CD14-positive monocyte (primary cell): ENCODE measurements at regions not wholly inside any gene's neighbourhood (a gene's known extent, or its start where the extent isn't known, plus 50 kb on each side); places are given as distances from the start of the nearest gene placed in this dataset.

Experiments
- DNase-seq, 3 donors: peaks; one replicate each; pipeline ENCODE4 v3.0.0-alpha.2; 2011 to 2022
- H2AFZ ChIP-seq: 2 replicates; pipeline ENCODE4 v1.6.0; 2012; ENCODE audit warnings: mild to moderate bottlenecking, low read depth, low read length, inconsistent platforms; ENCODE audit not compliant: insufficient read depth, poor library complexity, severe bottlenecking
- H3K27ac ChIP-seq, 2 donors: 1 replicate in 1 of 2; 2 replicates in 1 of 2; pipeline ENCODE4 v1.5.1; 2012 to 2013; ENCODE audit warnings: low read length in 2 of 2, control low read depth in 1 of 2, inconsistent platforms in 1 of 2, low read depth in 1 of 2, mild to moderate bottlenecking in 1 of 2
- H3K27me3 ChIP-seq, 2 donors: one replicate each; pipeline versions ENCODE4 v1.6.0 to v1.6.1; 2011 to 2013; ENCODE audit warnings: low read length in 2 of 2; ENCODE audit not compliant: control insufficient read depth in 2 of 2, insufficient read depth in 2 of 2
- H3K36me3 ChIP-seq, 2 donors: replicated peaks in 1 of 2; 1 replicate in 1 of 2; 2 replicates in 1 of 2; pipeline versions ENCODE4 v1.5.1 to v1.6.1; 2012 to 2013; ENCODE audit warnings: low read length in 2 of 2, control low read depth in 1 of 2, inconsistent platforms in 1 of 2, mild to moderate bottlenecking in 1 of 2; ENCODE audit not compliant: insufficient read depth in 2 of 2, control insufficient read depth in 1 of 2
- H3K4me1 ChIP-seq, 2 donors: 1 replicate in 1 of 2; 2 replicates in 1 of 2; pipeline versions ENCODE4 v1.5.1 to v1.6.1; 2012 to 2013; ENCODE audit warnings: low read length in 2 of 2, control low read depth in 1 of 2, inconsistent platforms in 1 of 2, mild to moderate bottlenecking in 1 of 2, moderate library complexity in 1 of 2; ENCODE audit not compliant: insufficient read depth in 2 of 2, control insufficient read depth in 1 of 2
- H3K4me2 ChIP-seq: replicated peaks from 2 replicates; pipeline ENCODE3; 2012; ENCODE audit warnings: low read length, moderate library complexity, mild to moderate bottlenecking; ENCODE audit not compliant: poor library complexity, severe bottlenecking; ENCODE audit errors: extremely low read depth
- H3K4me3 ChIP-seq, 3 experiments: fragments of 200-600 bp in 1 of 3; sonication (generic) in 1 of 3; replicated peaks in 1 of 3; 1 replicate in 2 of 3; 2 replicates in 1 of 3; pipeline ENCODE4 v1.5.1; 2011 to 2013; ENCODE audit warnings: low read length in 3 of 3, mild to moderate bottlenecking in 3 of 3, control low read depth in 2 of 3, low read depth in 2 of 3, inconsistent platforms in 1 of 3, moderate library complexity in 1 of 3
- H3K79me2 ChIP-seq: 2 replicates; pipeline ENCODE4 v1.6.0; 2012; ENCODE audit warnings: mild to moderate bottlenecking, control low read depth, inconsistent platforms, low read length, moderate library complexity; ENCODE audit not compliant: insufficient read depth
- H3K9ac ChIP-seq: 2 replicates; pipeline ENCODE4 v1.6.0; 2017; ENCODE audit warnings: low read length, mild to moderate bottlenecking; ENCODE audit not compliant: insufficient read depth, poor library complexity, severe bottlenecking
- H3K9me3 ChIP-seq, 2 donors: replicated peaks in 1 of 2; 1 replicate in 1 of 2; 2 replicates in 1 of 2; pipeline versions ENCODE4 v1.5.1 to v1.6.1; 2012 to 2013; ENCODE audit warnings: low read length in 2 of 2, control low read depth in 1 of 2; ENCODE audit not compliant: control insufficient read depth in 1 of 2, insufficient read depth in 1 of 2
- H4K20me1 ChIP-seq: 2 replicates; pipeline ENCODE4 v1.6.0; 2012; ENCODE audit warnings: mild to moderate bottlenecking, low read length, control low read depth, moderate library complexity; ENCODE audit not compliant: insufficient read depth
- H3K27ac Mint-ChIP-seq, 7 donors: one replicate each; pipeline ENCODE4 v1.8.0; 2020; ENCODE audit warnings: mild to moderate bottlenecking in 7 of 7, mixed read lengths in 7 of 7, moderate library complexity in 6 of 7, inconsistent platforms in 2 of 7
- H3K27me3 Mint-ChIP-seq, 3 donors: one replicate each; pipeline ENCODE4 v1.8.0; 2021 to 2022; ENCODE audit warnings: low read depth in 3 of 3, mild to moderate bottlenecking in 3 of 3, mixed read lengths in 3 of 3, moderate library complexity in 3 of 3, inconsistent platforms in 1 of 3
- H3K36me3 Mint-ChIP-seq, 2 donors: one replicate each; pipeline ENCODE4 v1.8.0; 2020; ENCODE audit warnings: mixed read lengths in 2 of 2, inconsistent platforms in 1 of 2, mild to moderate bottlenecking in 1 of 2
- H3K4me1 Mint-ChIP-seq: one replicate; pipeline ENCODE4 v1.8.0; 2020; ENCODE audit warnings: mild to moderate bottlenecking, mixed read lengths
- H3K4me3 Mint-ChIP-seq, 2 donors: one replicate each; pipeline ENCODE4 v1.8.0; 2020; ENCODE audit warnings: mild to moderate bottlenecking in 2 of 2, mixed read lengths in 2 of 2, moderate library complexity in 1 of 2
- H3K9me3 Mint-ChIP-seq, 7 donors: one replicate each; pipeline ENCODE4 v1.8.0; 2020 to 2022; ENCODE audit warnings: mixed read lengths in 7 of 7, mild to moderate bottlenecking in 6 of 7, moderate library complexity in 6 of 7, inconsistent platforms in 2 of 7
- CTCF ChIP-seq: fragments of 200-600 bp; IDR thresholded peaks from one replicate; pipeline ENCODE4 v1.8.0; 2022; ENCODE audit warnings: antibody characterized with exemption, mild to moderate bottlenecking
- WGBS: methylation state at CpG from one replicate; pipeline ENCODE4 v1.1.5; 2013; ENCODE audit warnings: missing lambda C conversion rate; ENCODE audit not compliant: insufficient coverage; 5-methylcytosine and 5-hydroxymethylcytosine counted together
- intact Hi-C, 2 donors: fragments of 100-400 bp; cut with micrococcal nuclease; formaldehyde crosslinking; loops; one replicate each; pipeline versions ENCODE4 v1.15.0 to v1.15.1; 2023

- Histone ChIP-seq H3K9ac (no peak overlapping the region), H4K20me1 (no peaks in the 10 kb centered on the region), H3K27ac (no peak overlapping the region), H2AFZ (no peak overlapping the region), H3K79me2 (no peaks in the 10 kb centered on the region), H3K36me3 (no peaks in the 10 kb centered on the region), H3K4me1 (no peaks in the 10 kb centered on the region), H3K27me3 (no peaks in the 10 kb centered on the region), H3K9me3 (no peaks in the 10 kb centered on the region), H3K4me3 (no peak overlapping the region), H3K4me2 (no peak overlapping the region)
- H3K27me3 Mint-ChIP-seq = peaks cover 0 to 2% (median 0%) of the 10 kb centered on the region in 3 donors
- intact Hi-C loops = no loop called here
- no peaks in the 10 kb centered on the region for H3K4me1 Mint-ChIP-seq
- no peak overlapping the region for H3K4me3 Mint-ChIP-seq
- no peaks in the 10 kb centered on the region for H3K36me3 Mint-ChIP-seq
- H3K27ac Mint-ChIP-seq = no peak overlapping the region
- TF ChIP-seq CTCF = no peak
- no peak for DNase-seq
- WGBS = no CpG with 5 or more reads among the region's 4 CpGs
- H3K9me3 Mint-ChIP-seq = peaks cover 0 to 9% (median 0%) of the 10 kb centered on the region in 7 donors
Observed at GRCh38 chr18:29753379-29753778, 1289.2 kb downstream of the DSC3 start.

DNA sequence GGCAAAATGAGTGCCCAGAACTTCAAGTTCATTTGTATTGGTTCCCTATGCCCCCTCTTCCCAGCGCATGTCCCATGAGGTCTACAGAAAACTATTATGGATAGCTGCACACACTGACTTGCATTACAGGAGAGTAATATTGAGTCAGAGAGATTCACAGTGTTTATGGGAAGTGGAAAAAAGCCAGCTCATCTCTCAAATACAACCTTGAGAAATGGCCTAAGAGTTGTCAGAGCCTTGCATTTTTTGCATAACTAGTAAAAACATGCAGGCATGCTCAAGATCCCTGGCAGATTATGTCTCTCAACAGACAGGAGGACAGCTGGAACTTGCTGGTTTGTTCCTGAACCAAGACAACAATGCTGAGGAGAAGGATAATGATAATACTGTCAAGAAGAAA is 1292.8 kb downstream of the DSC3 start:
- H3K4me2 ChIP-seq = no peak overlapping the region
- peaks cover 0 to 3% (median 2%) of the 10 kb centered on the region in 3 donors for H3K27me3 Mint-ChIP-seq
- no peaks in the 10 kb centered on the region for H3K9me3 ChIP-seq
- no peaks in the 10 kb centered on the region for H3K36me3 Mint-ChIP-seq
- no peaks in the 10 kb centered on the region for H3K36me3 ChIP-seq
- H3K4me3 ChIP-seq = no peak overlapping the region
- no peak overlapping the region for H3K27ac Mint-ChIP-seq
- H3K4me3 Mint-ChIP-seq = no peak overlapping the region
- no peaks in the 10 kb centered on the region for H3K27me3 ChIP-seq
- H3K4me1 Mint-ChIP-seq = no peaks in the 10 kb centered on the region
- no peaks in the 10 kb centered on the region for H3K79me2 ChIP-seq
- intact Hi-C loops = no loop called here
- H3K9me3 Mint-ChIP-seq = peaks cover 0 to 9% (median 2%) of the 10 kb centered on the region in 7 donors
- DNase-seq = no peak
- no peak overlapping the region for H3K27ac ChIP-seq
- no peak overlapping the region for H3K9ac ChIP-seq
- H2AFZ ChIP-seq = no peak overlapping the region
- no peaks in the 10 kb centered on the region for H3K4me1 ChIP-seq
- no peak for TF ChIP-seq CTCF
- no CpG with 5 or more reads among the region's 1 CpG for WGBS
- no peaks in the 10 kb centered on the region for H4K20me1 ChIP-seq
